C4-2B (cell line): ENCODE measurements at regions not wholly inside any gene's neighbourhood (a gene's known extent, or its start where the extent isn't known, plus 50 kb on each side); places are given as distances from the start of the nearest gene placed in this dataset.
"Not testable (repeated sequence)": the region's sequence is repeated elsewhere in the genome, so short reads cannot be mapped to it uniquely, and the experiment has no call there.

Source experiments
- H3K27ac ChIP-seq: fragments of 450-650 bp; 2 replicates; pipeline ENCODE4 v1.5.1; 2017
- ZFX ChIP-seq: fragments of 450-650 bp; IDR thresholded peaks from 2 replicates; pipeline ENCODE4 v1.6.1; 2017
- TF ChIP-seq, protein P1 (sequence below): fragments of 450-650 bp; conservative IDR thresholded peaks from 2 replicates; pipeline ENCODE4 v1.5.1; 2017; ENCODE audit warnings: mild to moderate bottlenecking

- TF ChIP-seq ZFX, result no peak
- TF ChIP-seq, protein P1, sequence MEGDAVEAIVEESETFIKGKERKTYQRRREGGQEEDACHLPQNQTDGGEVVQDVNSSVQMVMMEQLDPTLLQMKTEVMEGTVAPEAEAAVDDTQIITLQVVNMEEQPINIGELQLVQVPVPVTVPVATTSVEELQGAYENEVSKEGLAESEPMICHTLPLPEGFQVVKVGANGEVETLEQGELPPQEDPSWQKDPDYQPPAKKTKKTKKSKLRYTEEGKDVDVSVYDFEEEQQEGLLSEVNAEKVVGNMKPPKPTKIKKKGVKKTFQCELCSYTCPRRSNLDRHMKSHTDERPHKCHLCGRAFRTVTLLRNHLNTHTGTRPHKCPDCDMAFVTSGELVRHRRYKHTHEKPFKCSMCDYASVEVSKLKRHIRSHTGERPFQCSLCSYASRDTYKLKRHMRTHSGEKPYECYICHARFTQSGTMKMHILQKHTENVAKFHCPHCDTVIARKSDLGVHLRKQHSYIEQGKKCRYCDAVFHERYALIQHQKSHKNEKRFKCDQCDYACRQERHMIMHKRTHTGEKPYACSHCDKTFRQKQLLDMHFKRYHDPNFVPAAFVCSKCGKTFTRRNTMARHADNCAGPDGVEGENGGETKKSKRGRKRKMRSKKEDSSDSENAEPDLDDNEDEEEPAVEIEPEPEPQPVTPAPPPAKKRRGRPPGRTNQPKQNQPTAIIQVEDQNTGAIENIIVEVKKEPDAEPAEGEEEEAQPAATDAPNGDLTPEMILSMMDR, result no peak
- H3K27ac ChIP-seq, result no peak overlapping the region
Measured at GRCh38 chr7:12032146-12032545, 178.9 kb upstream of the TMEM106B start.

GRCh38 chr7:12043457-12043856 lies 167.6 kb upstream of the TMEM106B start:
- not testable (repeated sequence) for H3K27ac ChIP-seq

DNA sequence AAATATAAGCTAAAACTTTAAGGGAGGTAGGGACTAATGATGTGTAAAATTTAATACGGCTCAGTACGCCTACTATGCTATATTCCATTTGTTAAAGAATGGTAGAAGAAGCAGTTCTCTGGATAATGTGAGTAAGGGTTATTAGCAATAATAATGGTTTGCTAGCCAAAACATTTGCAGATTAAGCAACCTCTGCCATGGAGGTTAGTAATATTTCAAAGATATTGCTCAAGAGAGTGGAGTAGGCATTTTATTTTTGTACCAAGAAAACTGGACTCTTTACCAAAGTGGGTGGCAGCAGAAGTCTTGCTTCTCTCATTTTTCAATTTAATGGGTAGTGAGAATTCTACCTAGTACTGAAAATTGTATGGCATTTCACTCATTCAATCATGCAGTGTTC lies 158.9 kb upstream of the TMEM106B start:
- TF ChIP-seq, protein P1, result no peak
- no peak for TF ChIP-seq ZFX
- no peak overlapping the region for H3K27ac ChIP-seq

DNA sequence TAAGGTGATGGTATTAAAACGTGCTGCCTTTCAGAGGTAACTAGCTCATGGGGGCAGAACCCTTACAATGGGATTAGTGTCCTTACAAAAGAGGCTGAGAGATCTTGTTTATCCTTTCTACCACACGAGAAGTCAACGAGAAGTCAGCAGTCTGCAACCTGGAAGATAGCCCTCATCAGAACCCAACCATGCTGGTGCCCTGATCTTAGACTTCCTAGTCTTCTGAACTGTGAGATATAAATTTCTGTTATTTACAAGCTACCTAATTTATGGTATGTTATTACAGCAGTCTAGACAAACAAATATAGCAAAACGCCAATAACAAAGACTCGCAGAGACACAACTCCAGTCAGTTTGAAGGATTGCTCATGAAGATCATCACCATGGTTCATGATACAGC lies 157.5 kb upstream of the TMEM106B start:
- H3K27ac ChIP-seq, result no peak overlapping the region
- TF ChIP-seq, protein P1, result no peak
- no peak for TF ChIP-seq ZFX

DNA sequence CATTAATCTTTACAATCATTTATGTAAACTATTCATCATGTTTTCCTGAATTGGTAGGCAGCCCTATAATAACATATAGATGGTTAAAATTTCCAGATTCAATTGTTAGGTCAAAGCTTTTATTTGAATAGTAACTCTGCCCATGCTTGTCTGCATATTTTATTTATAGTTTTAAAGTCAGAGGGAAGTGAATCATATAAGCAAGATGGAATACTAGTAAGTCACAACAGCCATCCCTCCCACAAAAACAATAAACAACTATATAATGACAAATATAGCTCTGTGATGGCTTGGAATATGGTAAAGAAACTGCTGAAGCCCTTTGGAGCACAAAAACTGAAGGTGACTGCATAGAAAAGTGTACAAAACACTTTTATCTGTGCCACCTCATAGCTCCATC lies 156.3 kb upstream of the TMEM106B start:
- no peak overlapping the region for H3K27ac ChIP-seq
- TF ChIP-seq, protein P1, result no peak
- TF ChIP-seq ZFX, result no peak

GRCh38 chr7:12056381-12056780 lies 154.7 kb upstream of the TMEM106B start:
- TF ChIP-seq, protein P1, result no peak
- no peak for TF ChIP-seq ZFX
- no peak overlapping the region for H3K27ac ChIP-seq

- no peak overlapping the region for H3K27ac ChIP-seq
- TF ChIP-seq, protein P1, result no peak
- TF ChIP-seq ZFX, result no peak
Measured at GRCh38 chr7:12056977-12057376, 154.1 kb upstream of the TMEM106B start.

DNA sequence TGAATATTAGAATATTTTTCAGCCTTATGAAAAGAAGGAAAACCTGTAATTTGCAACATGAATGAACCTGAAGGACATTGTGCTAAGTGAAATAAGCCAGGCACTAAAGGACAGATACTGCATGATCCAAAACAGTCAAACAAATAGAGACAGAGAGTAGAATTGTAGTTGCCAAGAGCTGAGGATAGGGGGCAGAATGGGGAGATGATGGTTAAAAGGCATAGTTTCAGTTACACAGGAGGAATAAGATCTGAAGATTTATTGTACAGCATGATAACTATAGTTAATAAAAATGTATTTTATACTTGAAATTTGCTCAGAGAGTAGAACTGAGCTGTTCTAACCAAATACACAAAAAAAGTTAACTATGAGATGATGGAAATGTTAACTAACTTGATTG lies 149.0 kb upstream of the TMEM106B start:
- TF ChIP-seq ZFX, result no peak
- TF ChIP-seq, protein P1, result peak; percentile 51
- no peak overlapping the region for H3K27ac ChIP-seq
